NCI-H2227 treated with DMSO at 0.1 percent for 48 hours (cell line): ENCODE measurements at regions not wholly inside any gene's neighbourhood (a gene's known extent, or its start where the extent isn't known, plus 50 kb on each side); places are given as distances from the start of the nearest gene placed in this dataset.

Experiments
- DNase-seq: peaks from one replicate; lab custom pipeline; 2025; lab: John Stamatoyannopoulos, UW

GRCh38 chr3:118269537-118270125 is 765.0 kb downstream of the IGSF11 start:
- no peak for DNase-seq

- no peak for DNase-seq
These were observed 761.7 kb downstream of the IGSF11 start for GRCh38 chr3:118272991-118273390.

- no peak for DNase-seq
These were observed 756.8 kb downstream of the IGSF11 start for GRCh38 chr3:118277814-118278213.

GRCh38 chr3:118292841-118293240 is 741.8 kb downstream of the IGSF11 start:
- no peak for DNase-seq

- no peak for DNase-seq
These were observed 736.5 kb downstream of the IGSF11 start for GRCh38 chr3:118298133-118298532.

- no peak for DNase-seq
These were observed 730.1 kb downstream of the IGSF11 start for GRCh38 chr3:118304557-118304956.

- DNase-seq = no peak
These were observed 701.9 kb downstream of the IGSF11 start for GRCh38 chr3:118332699-118333098.

- no peak for DNase-seq
These were observed 697.0 kb downstream of the IGSF11 start for GRCh38 chr3:118337649-118338048.

GRCh38 chr3:118347396-118348168 is 687.1 kb downstream of the IGSF11 start:
- no peak for DNase-seq

- DNase-seq = no peak
These were observed 686.5 kb downstream of the IGSF11 start for GRCh38 chr3:118348169-118348557.

GRCh38 chr3:118354556-118354955 is 680.1 kb downstream of the IGSF11 start:
- no peak for DNase-seq

GRCh38 chr3:118369892-118370491 is 664.7 kb downstream of the IGSF11 start:
- no peak for DNase-seq

- no peak for DNase-seq
These were observed 654.1 kb downstream of the IGSF11 start for GRCh38 chr3:118380576-118380975.

- DNase-seq = no peak
These were observed 638.2 kb downstream of the IGSF11 start for GRCh38 chr3:118396491-118396890.

GRCh38 chr3:118400086-118400485 is 634.6 kb downstream of the IGSF11 start:
- DNase-seq = no peak

GRCh38 chr3:118400886-118401285 is 633.8 kb downstream of the IGSF11 start:
- no peak for DNase-seq

- no peak for DNase-seq
These were observed 632.8 kb downstream of the IGSF11 start for GRCh38 chr3:118401887-118402286.

- no peak for DNase-seq
These were observed 631.7 kb downstream of the IGSF11 start for GRCh38 chr3:118402971-118403370.

GRCh38 chr3:118406562-118406961 is 628.1 kb downstream of the IGSF11 start:
- DNase-seq = no peak

GRCh38 chr3:118408431-118408830 is 626.2 kb downstream of the IGSF11 start:
- DNase-seq = no peak

- DNase-seq = no peak
These were observed 622.1 kb downstream of the IGSF11 start for GRCh38 chr3:118412503-118412902.

- no peak for DNase-seq
These were observed 609.3 kb downstream of the IGSF11 start for GRCh38 chr3:118425272-118425837.

- no peak for DNase-seq
These were observed 600.8 kb downstream of the IGSF11 start for GRCh38 chr3:118433825-118434224.
